Karpas-422 (cell line): ENCODE measurements at regions not wholly inside any gene's neighbourhood (a gene's known extent, or its start where the extent isn't known, plus 50 kb on each side); places are given as distances from the start of the nearest gene placed in this dataset.

Experiments
- DNase-seq: peaks from one replicate; pipeline ENCODE4 v3.0.0-alpha.2; 2015
- H2AFZ ChIP-seq: fragments of 200-600 bp; sonication (generic); 2 replicates; pipeline ENCODE4 v1.6.1; 2014; ENCODE audit warnings: antibody characterized with exemption, low read length, mixed read lengths
- H3K27ac ChIP-seq: fragments of 200-600 bp; sonication (generic); 2 replicates; pipeline ENCODE4 v1.5.1; 2014; ENCODE audit warnings: mild to moderate bottlenecking, low read length, moderate library complexity
- H3K27me3 ChIP-seq: fragments of 200-600 bp; sonication (generic); 2 replicates; pipeline ENCODE4 v1.6.1; 2014; ENCODE audit warnings: low read length, mixed read lengths
- H3K36me3 ChIP-seq: fragments of 200-600 bp; sonication (generic); 2 replicates; pipeline ENCODE4 v1.6.1; 2014; ENCODE audit warnings: low read length, mixed read lengths; ENCODE audit not compliant: insufficient read depth
- H3K4me1 ChIP-seq: fragments of 200-600 bp; sonication (generic); 2 replicates; pipeline ENCODE4 v1.6.1; 2014; ENCODE audit warnings: mild to moderate bottlenecking, low read length, mixed read lengths
- H3K4me2 ChIP-seq: fragments of 200-600 bp; sonication (generic); 2 replicates; pipeline ENCODE4 v1.6.1; 2014; ENCODE audit warnings: low read length, low read depth, mild to moderate bottlenecking; ENCODE audit not compliant: poor library complexity, severe bottlenecking
- H3K4me3 ChIP-seq: fragments of 200-600 bp; sonication (generic); 2 replicates; pipeline ENCODE4 v1.5.1; 2014; ENCODE audit warnings: mild to moderate bottlenecking, antibody characterized with exemption, low read length, mixed read lengths
- H3K79me2 ChIP-seq: fragments of 200-600 bp; sonication (generic); 2 replicates; pipeline ENCODE4 v1.6.1; 2014; ENCODE audit warnings: mild to moderate bottlenecking, low read length, mixed read lengths
- H3K9ac ChIP-seq: fragments of 200-600 bp; sonication (generic); 2 replicates; pipeline ENCODE4 v1.6.0; 2014; ENCODE audit warnings: low read length
- H3K9me2 ChIP-seq: fragments of 200-600 bp; sonication (generic), shearing (Covaris generic); replicated peaks from 2 replicates; pipeline ENCODE4 v1.6.0; 2014; ENCODE audit warnings: mild to moderate bottlenecking, low read length, moderate library complexity; ENCODE audit not compliant: insufficient read depth
- H3K9me3 ChIP-seq: fragments of 300-700, 200-600 bp; sonication (generic); 2 replicates; pipeline ENCODE4 v1.6.1; 2014; ENCODE audit warnings: low read length, mixed read lengths
- H4K20me1 ChIP-seq: fragments of 200-600 bp; sonication (generic); 2 replicates; pipeline ENCODE4 v1.6.1; 2014; ENCODE audit warnings: mild to moderate bottlenecking, antibody characterized with exemption, low read length, low read depth; ENCODE audit not compliant: insufficient read depth

DNA sequence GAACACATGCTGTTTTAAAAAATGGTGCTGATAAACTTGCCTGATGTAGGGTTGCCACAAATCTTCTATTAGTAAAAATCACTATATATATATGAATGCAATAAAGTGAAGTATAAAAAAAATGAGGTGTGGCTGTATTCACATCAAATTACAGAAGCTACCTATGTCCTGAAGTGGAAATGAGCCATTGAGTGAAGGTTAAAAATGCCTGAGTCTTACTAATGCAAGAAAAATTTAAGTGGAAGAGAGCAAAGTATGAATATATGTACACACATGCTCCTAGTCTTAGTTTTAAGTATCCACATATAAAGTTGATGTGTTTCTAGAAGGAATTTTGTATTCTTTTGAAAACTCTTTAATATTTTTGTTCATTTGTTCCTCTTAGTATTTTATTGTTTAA is 808.3 kb upstream of the MAN1A1 start:
- no peaks in the 10 kb centered on the region for H3K79me2 ChIP-seq
- no peaks in the 10 kb centered on the region for H3K36me3 ChIP-seq
- H3K4me1 ChIP-seq, result no peaks in the 10 kb centered on the region
- no peak overlapping the region for H2AFZ ChIP-seq
- H3K27ac ChIP-seq, result no peak overlapping the region
- H3K27me3 ChIP-seq, result no peaks in the 10 kb centered on the region
- H4K20me1 ChIP-seq, result no peaks in the 10 kb centered on the region
- H3K9me3 ChIP-seq, result peaks cover 10% of the 10 kb centered on the region
- H3K9me2 ChIP-seq, result no peaks in the 10 kb centered on the region
- no peak for DNase-seq
- H3K4me3 ChIP-seq, result no peak overlapping the region
- no peak overlapping the region for H3K4me2 ChIP-seq
- no peak overlapping the region for H3K9ac ChIP-seq

DNA sequence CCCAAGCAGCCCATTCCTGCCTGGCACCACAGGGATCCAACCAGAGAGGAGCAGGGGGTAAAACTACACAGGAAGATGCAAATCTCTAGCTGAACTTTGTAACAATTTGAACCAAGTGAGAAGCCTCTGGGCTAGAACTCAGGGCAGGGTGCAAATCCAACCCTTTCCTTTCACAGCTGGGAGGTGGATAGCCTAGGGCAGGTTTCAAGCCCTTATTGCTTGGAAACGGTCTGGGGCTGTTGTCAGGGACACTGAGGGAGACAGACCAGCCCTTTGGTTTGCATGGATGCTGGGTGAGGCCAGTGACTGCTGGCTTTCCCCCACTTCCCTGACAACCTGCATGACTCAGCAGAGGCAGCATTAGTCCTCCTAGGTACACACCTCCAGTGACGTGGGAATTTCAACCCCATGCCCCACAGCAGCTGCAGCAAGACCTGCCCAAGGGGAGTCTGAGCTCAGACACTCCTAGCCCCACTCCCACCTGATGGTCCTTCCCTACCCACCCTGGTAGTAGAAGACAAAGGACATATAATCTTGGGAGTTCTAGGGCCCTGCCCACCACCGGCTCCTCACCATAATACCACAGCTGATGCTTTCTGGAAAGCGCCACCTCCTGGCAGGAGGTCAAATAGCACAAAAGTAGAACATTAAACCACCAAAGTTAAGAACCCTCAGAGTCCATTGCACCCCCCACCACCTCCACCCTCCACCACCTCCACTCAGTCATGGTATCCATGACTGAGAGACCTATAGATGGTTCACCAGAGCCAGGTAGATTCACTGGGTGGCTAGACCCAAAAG is 797.7 kb upstream of the MAN1A1 start:
- no peaks in the 10 kb centered on the region for H3K27me3 ChIP-seq
- H4K20me1 ChIP-seq, result no peaks in the 10 kb centered on the region
- H3K27ac ChIP-seq, result no peak overlapping the region
- DNase-seq, result no peak
- no peaks in the 10 kb centered on the region for H3K4me1 ChIP-seq
- no peaks in the 10 kb centered on the region for H3K79me2 ChIP-seq
- H3K4me3 ChIP-seq, result no peak overlapping the region
- no peak overlapping the region for H3K4me2 ChIP-seq
- H2AFZ ChIP-seq, result no peak overlapping the region
- peaks cover 27% of the 10 kb centered on the region for H3K9me3 ChIP-seq
- no peak overlapping the region for H3K9ac ChIP-seq
- no peaks in the 10 kb centered on the region for H3K9me2 ChIP-seq
- no peaks in the 10 kb centered on the region for H3K36me3 ChIP-seq

DNA sequence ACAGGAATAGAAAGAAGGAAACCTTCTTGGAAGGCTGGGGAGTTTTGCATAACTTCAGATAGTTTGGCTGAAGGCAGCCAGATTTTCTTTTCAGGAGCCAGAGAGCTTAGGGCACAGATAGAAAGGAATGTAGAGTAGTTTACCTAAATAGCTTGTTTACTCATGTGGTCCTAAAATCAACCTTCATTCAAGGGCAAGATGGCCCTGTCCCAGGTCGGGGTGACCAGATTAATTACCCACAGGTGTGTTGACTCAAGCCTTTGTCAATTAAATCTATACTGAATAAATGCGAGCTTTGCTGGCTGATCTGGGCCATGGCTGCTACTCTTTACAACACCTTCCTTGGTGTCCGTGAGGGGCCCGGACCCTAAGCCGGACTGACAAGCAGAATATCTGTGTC is 792.0 kb upstream of the MAN1A1 start:
- H3K9me2 ChIP-seq, result no peaks in the 10 kb centered on the region
- no peak overlapping the region for H3K9ac ChIP-seq
- H3K4me3 ChIP-seq, result no peak overlapping the region
- DNase-seq, result no peak
- no peak overlapping the region for H2AFZ ChIP-seq
- no peaks in the 10 kb centered on the region for H3K36me3 ChIP-seq
- H3K27ac ChIP-seq, result no peak overlapping the region
- H4K20me1 ChIP-seq, result no peaks in the 10 kb centered on the region
- no peaks in the 10 kb centered on the region for H3K4me1 ChIP-seq
- no peaks in the 10 kb centered on the region for H3K79me2 ChIP-seq
- H3K9me3 ChIP-seq, result peaks cover 23% of the 10 kb centered on the region
- H3K4me2 ChIP-seq, result no peak overlapping the region
- no peaks in the 10 kb centered on the region for H3K27me3 ChIP-seq

DNA sequence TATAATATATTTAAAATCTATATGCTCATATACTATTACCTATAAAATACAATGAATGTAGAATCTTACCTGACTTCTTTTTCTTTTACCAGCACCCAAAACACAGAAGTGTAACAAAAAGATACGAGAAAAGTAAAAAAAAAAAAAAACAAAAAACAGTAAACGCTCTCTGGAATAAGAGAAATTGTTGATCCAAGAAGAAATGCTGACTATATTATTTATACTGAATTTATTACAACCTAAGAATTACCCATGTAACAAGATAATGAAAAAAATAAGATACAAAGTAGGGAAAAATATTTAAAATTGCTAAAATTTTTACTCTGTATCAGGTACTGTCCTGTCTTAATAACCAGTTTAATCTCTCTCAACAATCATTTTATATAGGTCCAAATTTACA is 787.9 kb upstream of the MAN1A1 start:
- H3K9me2 ChIP-seq, result no peaks in the 10 kb centered on the region
- no peak overlapping the region for H3K4me3 ChIP-seq
- no peak overlapping the region for H3K27ac ChIP-seq
- no peak for DNase-seq
- no peaks in the 10 kb centered on the region for H3K4me1 ChIP-seq
- no peak overlapping the region for H3K4me2 ChIP-seq
- H3K79me2 ChIP-seq, result no peaks in the 10 kb centered on the region
- H4K20me1 ChIP-seq, result no peaks in the 10 kb centered on the region
- no peaks in the 10 kb centered on the region for H3K36me3 ChIP-seq
- no peak overlapping the region for H3K9ac ChIP-seq
- peaks cover 6% of the 10 kb centered on the region for H3K9me3 ChIP-seq
- no peaks in the 10 kb centered on the region for H3K27me3 ChIP-seq
- H2AFZ ChIP-seq, result no peak overlapping the region

DNA sequence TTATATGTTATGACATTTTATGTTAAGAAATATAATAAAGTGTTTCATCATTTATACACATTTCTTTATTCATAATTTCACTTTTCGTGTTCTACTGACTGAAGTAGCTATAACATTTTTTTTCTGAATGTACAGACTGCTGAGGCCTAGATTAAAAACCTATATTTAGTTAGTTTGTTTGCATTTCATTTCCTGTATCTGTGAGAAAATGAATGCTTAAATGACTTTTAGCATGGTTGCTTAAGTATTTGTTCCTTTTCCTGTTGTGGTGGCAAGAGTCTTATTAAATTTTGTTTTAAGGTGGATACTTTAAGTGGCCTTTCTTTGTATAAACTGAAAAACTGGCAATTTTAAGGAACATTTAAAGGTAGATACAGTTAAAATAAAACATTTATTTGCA is 779.7 kb upstream of the MAN1A1 start:
- Histone ChIP-seq H3K4me2 (no peak overlapping the region), H2AFZ (no peak overlapping the region), H3K36me3 (no peaks in the 10 kb centered on the region; the same call in 1 of the 2 replicates), H3K4me1 (no peaks in the 10 kb centered on the region), H3K4me3 (no peak overlapping the region), H4K20me1 (no peaks in the 10 kb centered on the region), H3K27ac (no peak overlapping the region), H3K79me2 (no peaks in the 10 kb centered on the region), H3K9ac (no peak overlapping the region), H3K9me3 (peaks cover 15% of the 10 kb centered on the region), H3K27me3 (no peaks in the 10 kb centered on the region), H3K9me2 (no peaks in the 10 kb centered on the region)
- DNase-seq, result no peak

DNA sequence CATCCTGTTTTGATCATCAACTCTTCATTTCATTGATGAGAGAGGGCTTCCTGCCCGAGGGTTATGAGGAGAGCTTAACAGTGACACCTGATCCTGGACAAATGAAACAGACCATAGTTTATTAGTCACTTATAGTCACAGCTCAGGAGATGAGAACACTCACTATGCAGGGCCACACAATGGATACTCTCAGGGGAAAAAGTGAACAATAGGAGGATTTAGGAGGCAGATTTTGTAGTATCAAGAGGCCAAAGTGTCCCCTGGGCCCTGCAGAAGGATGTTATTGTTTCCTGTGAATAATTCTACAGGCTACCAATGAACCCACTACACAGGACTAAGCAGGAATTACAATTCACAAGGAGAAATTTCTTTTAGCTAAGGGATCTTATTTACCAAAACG is 772.8 kb upstream of the MAN1A1 start:
- Histone ChIP-seq H3K36me3 (no peaks in the 10 kb centered on the region), H3K9me2 (no peaks in the 10 kb centered on the region), H3K4me2 (no peak overlapping the region), H3K4me1 (no peaks in the 10 kb centered on the region), H3K9me3 (peaks cover 18% of the 10 kb centered on the region), H2AFZ (no peak overlapping the region), H3K79me2 (no peaks in the 10 kb centered on the region), H3K27me3 (no peaks in the 10 kb centered on the region), H3K27ac (no peak overlapping the region), H3K9ac (no peak overlapping the region), H3K4me3 (no peak overlapping the region), H4K20me1 (no peaks in the 10 kb centered on the region)
- no peak for DNase-seq

DNA sequence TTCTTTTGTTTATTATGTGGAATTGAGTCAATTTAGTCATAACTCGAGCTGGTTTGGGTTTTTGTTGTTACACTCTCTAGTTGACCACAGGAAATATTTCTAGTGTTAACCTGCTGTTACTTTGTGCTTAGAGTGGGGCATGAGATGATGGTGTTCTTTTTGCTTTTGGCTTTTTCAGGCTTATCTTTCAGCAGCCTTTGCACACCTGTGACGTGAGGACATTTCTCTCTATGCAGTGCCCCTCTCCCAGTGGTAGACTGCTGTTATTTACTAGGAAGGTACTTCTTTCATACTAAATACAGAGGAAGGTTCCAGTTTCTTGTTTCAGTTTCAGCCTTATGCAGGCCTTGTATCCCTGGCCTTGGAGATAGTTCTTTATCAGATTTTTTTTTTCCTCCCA is 766.8 kb upstream of the MAN1A1 start:
- no peak overlapping the region for H3K27ac ChIP-seq
- H2AFZ ChIP-seq, result no peak overlapping the region
- no peak for DNase-seq
- no peaks in the 10 kb centered on the region for H3K4me1 ChIP-seq
- no peaks in the 10 kb centered on the region for H3K9me2 ChIP-seq
- H3K4me3 ChIP-seq, result no peak overlapping the region
- H3K27me3 ChIP-seq, result no peaks in the 10 kb centered on the region
- no peaks in the 10 kb centered on the region for H4K20me1 ChIP-seq
- H3K9ac ChIP-seq, result no peak overlapping the region
- no peaks in the 10 kb centered on the region for H3K79me2 ChIP-seq
- peaks cover 36% of the 10 kb centered on the region for H3K9me3 ChIP-seq
- H3K4me2 ChIP-seq, result no peak overlapping the region
- H3K36me3 ChIP-seq, result no peaks in the 10 kb centered on the region

DNA sequence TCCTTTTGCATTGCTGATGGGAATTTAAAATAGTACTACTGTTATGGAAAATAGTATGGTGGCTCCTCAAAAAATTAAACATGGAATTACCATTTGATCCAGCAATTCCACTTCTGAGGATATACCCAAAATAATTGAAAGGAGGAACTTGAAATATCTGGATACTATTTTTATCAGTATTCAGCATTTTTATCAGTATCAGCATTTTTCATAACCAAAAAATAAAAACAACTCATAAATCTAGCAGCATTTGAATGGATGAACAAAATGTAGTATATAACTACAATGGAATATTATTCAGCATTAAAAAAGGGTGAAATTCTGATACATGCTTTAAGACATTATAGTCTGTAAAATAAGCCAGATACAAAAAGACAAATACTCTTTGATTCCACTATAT is 763.4 kb upstream of the MAN1A1 start:
- H3K9me3 ChIP-seq, result peaks cover 32% of the 10 kb centered on the region
- no peaks in the 10 kb centered on the region for H4K20me1 ChIP-seq
- no peaks in the 10 kb centered on the region for H3K4me1 ChIP-seq
- H3K4me2 ChIP-seq, result no peak overlapping the region
- H3K79me2 ChIP-seq, result no peaks in the 10 kb centered on the region
- H3K9ac ChIP-seq, result no peak overlapping the region
- no peak overlapping the region for H3K4me3 ChIP-seq
- no peak overlapping the region for H2AFZ ChIP-seq
- no peaks in the 10 kb centered on the region for H3K9me2 ChIP-seq
- DNase-seq, result no peak
- no peaks in the 10 kb centered on the region for H3K36me3 ChIP-seq
- no peak overlapping the region for H3K27ac ChIP-seq
- no peaks in the 10 kb centered on the region for H3K27me3 ChIP-seq
